NCI-H2227 (cell line): ENCODE measurements at regions not wholly inside any gene's neighbourhood (a gene's known extent, or its start where the extent isn't known, plus 50 kb on each side); places are given as distances from the start of the nearest gene placed in this dataset.

ENCODE experiments used
- DNase-seq: peaks from one replicate; lab custom pipeline; 2025; ENCODE audit not compliant: unreplicated experiment; lab: John Stamatoyannopoulos, UW

- peak; percentile 25 for DNase-seq
Observed at GRCh38 chr10:113357681-113358300, 195.1 kb upstream of the HABP2 start.

GRCh38 chr10:113359655-113360054 lies 193.2 kb upstream of the HABP2 start:
- no peak for DNase-seq

- DNase-seq = no peak
Observed at GRCh38 chr10:113360870-113361269, 192.0 kb upstream of the HABP2 start.

- DNase-seq = no peak
Observed at GRCh38 chr10:113362645-113363091, 190.2 kb upstream of the HABP2 start.

GRCh38 chr10:113364227-113364626 lies 188.6 kb upstream of the HABP2 start:
- DNase-seq = no peak

- no peak for DNase-seq
Observed at GRCh38 chr10:113368666-113369364, 184.0 kb upstream of the HABP2 start.

GRCh38 chr10:113369365-113369694 lies 183.5 kb upstream of the HABP2 start:
- DNase-seq = no peak

GRCh38 chr10:113376428-113376827 lies 176.4 kb upstream of the HABP2 start:
- DNase-seq = no peak

- no peak for DNase-seq
Observed at GRCh38 chr10:113379091-113379490, 173.8 kb upstream of the HABP2 start.

GRCh38 chr10:113381416-113381815 lies 171.4 kb upstream of the HABP2 start:
- DNase-seq = no peak

- no peak for DNase-seq
Observed at GRCh38 chr10:113381981-113382509, 170.8 kb upstream of the HABP2 start.

GRCh38 chr10:113382691-113383090 lies 170.2 kb upstream of the HABP2 start:
- DNase-seq = no peak

- no peak for DNase-seq
Observed at GRCh38 chr10:113384181-113384580, 168.7 kb upstream of the HABP2 start.

GRCh38 chr10:113385021-113385999 lies 167.5 kb upstream of the HABP2 start:
- peak; percentile 65 for DNase-seq

GRCh38 chr10:113386005-113386404 lies 166.8 kb upstream of the HABP2 start:
- DNase-seq = no peak

- no peak for DNase-seq
Observed at GRCh38 chr10:113389969-113390368, 162.9 kb upstream of the HABP2 start.

- no peak for DNase-seq
Observed at GRCh38 chr10:113390896-113391295, 162.0 kb upstream of the HABP2 start.

- DNase-seq = no peak
Observed at GRCh38 chr10:113397047-113397446, 155.8 kb upstream of the HABP2 start.

GRCh38 chr10:113399065-113399464 lies 153.8 kb upstream of the HABP2 start:
- no peak for DNase-seq

- no peak for DNase-seq
Observed at GRCh38 chr10:113402602-113403001, 150.3 kb upstream of the HABP2 start.

- no peak for DNase-seq
Observed at GRCh38 chr10:113407218-113407617, 145.6 kb upstream of the HABP2 start.
